Stimulated activated CD8-positive, alpha-beta memory T cell treated with anti-CD3 and anti-CD28 coated beads, Interleukin-15, amount 100 ng/mL, for 24 hours (primary cell): ENCODE measurements at regions not wholly inside any gene's neighbourhood (a gene's known extent, or its start where the extent isn't known, plus 50 kb on each side); places are given as distances from the start of the nearest gene placed in this dataset.

Experiments
- DNase-seq: peaks from one replicate; pipeline ENCODE4 v3.0.0-alpha.2; 2020; ENCODE audit warnings: low read depth

- no peak for DNase-seq
Observed at GRCh38 chr2:126403039-126403628, 252.8 kb upstream of the GYPC start.

GRCh38 chr2:126406267-126406666, 249.7 kb upstream of the GYPC start:
- DNase-seq: no peak

GRCh38 chr2:126408671-126409070, 247.3 kb upstream of the GYPC start:
- DNase-seq: no peak

- DNase-seq: no peak
Observed at GRCh38 chr2:126409850-126410249, 246.1 kb upstream of the GYPC start.

- no peak for DNase-seq
Observed at GRCh38 chr2:126413079-126413478, 242.9 kb upstream of the GYPC start.

- DNase-seq: no peak
Observed at GRCh38 chr2:126419403-126419802, 236.6 kb upstream of the GYPC start.

GRCh38 chr2:126425943-126426342, 230.0 kb upstream of the GYPC start:
- no peak for DNase-seq

GRCh38 chr2:126429103-126429502, 226.9 kb upstream of the GYPC start:
- no peak for DNase-seq

- DNase-seq: no peak
Observed at GRCh38 chr2:126431136-126431535, 224.8 kb upstream of the GYPC start.

GRCh38 chr2:126436411-126436810, 219.5 kb upstream of the GYPC start:
- no peak for DNase-seq

- DNase-seq: no peak
Observed at GRCh38 chr2:126437016-126437415, 218.9 kb upstream of the GYPC start.

GRCh38 chr2:126444512-126444911, 211.4 kb upstream of the GYPC start:
- no peak for DNase-seq

- DNase-seq: no peak
Observed at GRCh38 chr2:126446106-126446695, 209.8 kb upstream of the GYPC start.

- no peak for DNase-seq
Observed at GRCh38 chr2:126448611-126449010, 207.3 kb upstream of the GYPC start.

GRCh38 chr2:126449677-126450076, 206.3 kb upstream of the GYPC start:
- DNase-seq: no peak

- no peak for DNase-seq
Observed at GRCh38 chr2:126463892-126464674, 191.9 kb upstream of the GYPC start.

GRCh38 chr2:126467367-126468054, 188.4 kb upstream of the GYPC start:
- DNase-seq: no peak

GRCh38 chr2:126475031-126475430, 180.9 kb upstream of the GYPC start:
- DNase-seq: no peak

GRCh38 chr2:126476691-126477090, 179.3 kb upstream of the GYPC start:
- no peak for DNase-seq

GRCh38 chr2:126480033-126480432, 175.9 kb upstream of the GYPC start:
- no peak for DNase-seq

GRCh38 chr2:126482582-126483464, 173.1 kb upstream of the GYPC start:
- DNase-seq: no peak

GRCh38 chr2:126494593-126494992, 161.4 kb upstream of the GYPC start:
- no peak for DNase-seq
